CD4-positive, alpha-beta T cell (primary cell): ENCODE measurements at regions not wholly inside any gene's neighbourhood (a gene's known extent, or its start where the extent isn't known, plus 50 kb on each side); places are given as distances from the start of the nearest gene placed in this dataset.

Experiments
- ATAC-seq: fragments of 200-7000 bp; cut with Tn5 transposase; one replicate; pipeline ENCODE4 v1.10.0; 2022; ENCODE audit warnings: mild to moderate bottlenecking; ENCODE audit not compliant: poor library complexity
- CTCF ChIA-PET: fragments of 350-600 bp; sonication (Branson Sonifier 250); formaldehyde crosslinking; loops from one replicate; lab custom pipeline; 2021; ENCODE audit warnings: antibody characterized with exemption, inconsistent platforms; lab: Charles Lee
- POLR2A ChIA-PET: fragments of 350-600 bp; sonication (Branson Sonifier 250); formaldehyde crosslinking; loops from one replicate; lab custom pipeline; 2021; ENCODE audit warnings: antibody characterized with exemption, inconsistent platforms; lab: Charles Lee
- DNase-seq, 14 experiments: peaks; one replicate each; pipeline ENCODE4 v3.0.0-alpha.2; 2013 to 2020; ENCODE audit warnings: mixed read lengths in 2 of 14
- H3K27ac ChIP-seq, 2 donors: one replicate each; pipeline versions ENCODE4 v1.5.1 to v1.7.0; 2013; ENCODE audit warnings: low read length in 2 of 2, low read depth in 1 of 2, mild to moderate bottlenecking in 1 of 2
- H3K27me3 ChIP-seq, 2 experiments: 1 replicate in 1 of 2; 2 replicates in 1 of 2; pipeline versions ENCODE4 v1.6.1 to v1.7.0; 2013; ENCODE audit warnings: low read length in 2 of 2, control low read depth in 1 of 2, mild to moderate bottlenecking in 1 of 2, moderate library complexity in 1 of 2; ENCODE audit not compliant: insufficient read depth in 2 of 2, control insufficient read depth in 1 of 2
- H3K36me3 ChIP-seq: one replicate; pipeline ENCODE4 v1.6.1; 2013; ENCODE audit warnings: low read length, control low read depth; ENCODE audit not compliant: insufficient read depth
- H3K4me1 ChIP-seq: one replicate; pipeline ENCODE4 v1.6.1; 2013; ENCODE audit warnings: low read length, control low read depth; ENCODE audit not compliant: insufficient read depth
- H3K4me3 ChIP-seq: one replicate; pipeline ENCODE4 v1.5.1; 2013; ENCODE audit warnings: mild to moderate bottlenecking, low read length, moderate library complexity
- H3K9me3 ChIP-seq, 2 experiments: 1 replicate in 1 of 2; 2 replicates in 1 of 2; pipeline versions ENCODE4 v1.6.1 to v1.7.0; 2013; ENCODE audit warnings: low read length in 2 of 2, mild to moderate bottlenecking in 2 of 2, control low read depth in 1 of 2, moderate library complexity in 1 of 2; ENCODE audit not compliant: control insufficient read depth in 1 of 2, insufficient read depth in 1 of 2
- H3K27ac Mint-ChIP-seq: one replicate; pipeline ENCODE4 v1.8.0; 2020; ENCODE audit warnings: mixed read lengths
- H3K27me3 Mint-ChIP-seq: one replicate; pipeline ENCODE4 v1.8.0; 2021; ENCODE audit warnings: mixed read lengths
- H3K36me3 Mint-ChIP-seq: one replicate; pipeline ENCODE4 v1.8.0; 2021; ENCODE audit warnings: low read depth, mixed read lengths
- H3K4me1 Mint-ChIP-seq: one replicate; pipeline ENCODE4 v1.8.0; 2021; ENCODE audit warnings: low read depth, mixed read lengths
- H3K4me3 Mint-ChIP-seq: one replicate; pipeline ENCODE4 v1.8.0; 2020; ENCODE audit warnings: mild to moderate bottlenecking, mixed read lengths
- H3K9me3 Mint-ChIP-seq: one replicate; pipeline ENCODE4 v1.8.0; 2020; ENCODE audit warnings: mixed read lengths
- intact Hi-C, 2 experiments: fragments of 100-400 bp; cut with DNase I in 1 of 2; cut with micrococcal nuclease in 1 of 2; formaldehyde crosslinking; loops; one replicate each; pipeline versions ENCODE4 v1.15.1 to v1.9.0; 2023 to 2025; cut with DNase I, micrococcal nuclease
- TF ChIP-seq, protein P1 (sequence below): fragments of 200-600 bp; IDR thresholded peaks from one replicate; pipeline ENCODE4 v1.8.0; 2022; ENCODE audit warnings: antibody characterized with exemption, mild to moderate bottlenecking

- no peaks in the 10 kb centered on the region for H3K9me3 ChIP-seq
- H3K9me3 Mint-ChIP-seq: no peaks in the 10 kb centered on the region
- H3K4me1 Mint-ChIP-seq: no peaks in the 10 kb centered on the region
- TF ChIP-seq, protein P1, sequence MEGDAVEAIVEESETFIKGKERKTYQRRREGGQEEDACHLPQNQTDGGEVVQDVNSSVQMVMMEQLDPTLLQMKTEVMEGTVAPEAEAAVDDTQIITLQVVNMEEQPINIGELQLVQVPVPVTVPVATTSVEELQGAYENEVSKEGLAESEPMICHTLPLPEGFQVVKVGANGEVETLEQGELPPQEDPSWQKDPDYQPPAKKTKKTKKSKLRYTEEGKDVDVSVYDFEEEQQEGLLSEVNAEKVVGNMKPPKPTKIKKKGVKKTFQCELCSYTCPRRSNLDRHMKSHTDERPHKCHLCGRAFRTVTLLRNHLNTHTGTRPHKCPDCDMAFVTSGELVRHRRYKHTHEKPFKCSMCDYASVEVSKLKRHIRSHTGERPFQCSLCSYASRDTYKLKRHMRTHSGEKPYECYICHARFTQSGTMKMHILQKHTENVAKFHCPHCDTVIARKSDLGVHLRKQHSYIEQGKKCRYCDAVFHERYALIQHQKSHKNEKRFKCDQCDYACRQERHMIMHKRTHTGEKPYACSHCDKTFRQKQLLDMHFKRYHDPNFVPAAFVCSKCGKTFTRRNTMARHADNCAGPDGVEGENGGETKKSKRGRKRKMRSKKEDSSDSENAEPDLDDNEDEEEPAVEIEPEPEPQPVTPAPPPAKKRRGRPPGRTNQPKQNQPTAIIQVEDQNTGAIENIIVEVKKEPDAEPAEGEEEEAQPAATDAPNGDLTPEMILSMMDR: no peak
- no peaks in the 10 kb centered on the region for H3K27me3 ChIP-seq
- ChIA-PET CTCF (no interaction called here), POLR2A (no interaction called here)
- H3K4me1 ChIP-seq: no peaks in the 10 kb centered on the region
- no peaks in the 10 kb centered on the region for H3K36me3 Mint-ChIP-seq
- ATAC-seq: no peak
- intact Hi-C loops: no loop called here
- H3K4me3 Mint-ChIP-seq: no peak overlapping the region
- H3K27ac ChIP-seq: no peak overlapping the region
- DNase-seq: no peak
- no peaks in the 10 kb centered on the region for H3K27me3 Mint-ChIP-seq
- no peaks in the 10 kb centered on the region for H3K36me3 ChIP-seq
- H3K4me3 ChIP-seq: no peak overlapping the region
- H3K27ac Mint-ChIP-seq: no peak overlapping the region
Measured at GRCh38 chr10:114723361-114723760, 65.3 kb upstream of the ABLIM1 start.

GRCh38 chr10:114723991-114724715 is 66.1 kb upstream of the ABLIM1 start:
- Mint-ChIP-seq H3K36me3 (no peaks in the 10 kb centered on the region), H3K4me3 (no peak overlapping the region), H3K27me3 (no peaks in the 10 kb centered on the region), H3K27ac (no peak overlapping the region), H3K9me3 (no peaks in the 10 kb centered on the region), H3K4me1 (no peaks in the 10 kb centered on the region)
- ChIA-PET CTCF (no interaction called here), POLR2A (no interaction called here)
- H3K27me3 ChIP-seq: no peaks in the 10 kb centered on the region
- TF ChIP-seq, protein P1: no peak
- no peak overlapping the region for H3K4me3 ChIP-seq
- H3K9me3 ChIP-seq: no peaks in the 10 kb centered on the region
- H3K36me3 ChIP-seq: no peaks in the 10 kb centered on the region
- no peak for ATAC-seq
- H3K27ac ChIP-seq: no peak overlapping the region
- DNase-seq: no peak
- intact Hi-C loops: no loop called here
- H3K4me1 ChIP-seq: no peaks in the 10 kb centered on the region

- no peaks in the 10 kb centered on the region for H3K9me3 Mint-ChIP-seq
- no peak overlapping the region for H3K27ac Mint-ChIP-seq
- no peaks in the 10 kb centered on the region for H3K36me3 Mint-ChIP-seq
- Histone ChIP-seq H3K36me3 (no peaks in the 10 kb centered on the region), H3K4me3 (no peak overlapping the region), H3K27me3 (no peaks in the 10 kb centered on the region), H3K4me1 (no peaks in the 10 kb centered on the region), H3K27ac (no peak overlapping the region), H3K9me3 (no peaks in the 10 kb centered on the region)
- no peaks in the 10 kb centered on the region for H3K4me1 Mint-ChIP-seq
- H3K4me3 Mint-ChIP-seq: no peak overlapping the region
- intact Hi-C loops: no loop called here
- H3K27me3 Mint-ChIP-seq: no peaks in the 10 kb centered on the region
- TF ChIP-seq, protein P1: no peak
- CTCF ChIA-PET: no interaction called here
- POLR2A ChIA-PET: no interaction called here
- DNase-seq (no peak), ATAC-seq (no peak)
Measured at GRCh38 chr10:114724716-114725106, 66.6 kb upstream of the ABLIM1 start.
